HepG2 (cell line): ENCODE measurements at regions not wholly inside any gene's neighbourhood (a gene's known extent, or its start where the extent isn't known, plus 50 kb on each side); places are given as distances from the start of the nearest gene placed in this dataset.

Experiments used
- ATAC-seq: fragments of 200-7000 bp; cut with Tn5 transposase; 3 replicates; pipeline ENCODE4 v1.9.1; 2020; ENCODE audit warnings: mild to moderate bottlenecking, moderate library complexity
- BruUV-seq: library from RNA; stranded (reverse); fragments of 400-500 nt; replicated peaks from 2 replicates; lab custom pipeline; 2021; lab: Mats Ljungman, UMichigan
- CTCF ChIA-PET: fragments of 300-600 bp; formaldehyde crosslinking; extraction: SDS; loops from one replicate; lab custom pipeline; 2021; ENCODE audit warnings: low total read pairs, inconsistent platforms, low intra/inter-chr PET ratio; lab: Yijun Ruan, JAX
- POLR2A ChIA-PET: fragments of 350-600 bp; sonication (Branson Sonifier 250); formaldehyde crosslinking; loops from one replicate; lab custom pipeline; 2020; ENCODE audit warnings: antibody characterized with exemption, inconsistent platforms; lab: Yijun Ruan, JAX
- DNase-seq: peaks from one replicate; pipeline ENCODE4 v3.0.0-alpha.2; 2015; ENCODE audit warnings: low spot score
- FAIRE-seq: peaks from 3 replicates; lab custom pipeline; 2011; peaks lifted over from hg19 to GRCh38; lab: Jason Lieb, UNC
- H2AFZ ChIP-seq: one replicate; pipeline ENCODE4 v1.6.1; 2011; ENCODE audit warnings: low read length, inconsistent platforms
- H3K27ac ChIP-seq: fragments of 300-600 bp; 3 replicates; pipeline ENCODE4 v1.8.0; 2011; ENCODE audit warnings: mixed run types, mild to moderate bottlenecking, mixed read lengths, low read length, inconsistent platforms; ENCODE audit not compliant: insufficient read depth; ENCODE audit errors: extremely low read length
- H3K27me3 ChIP-seq, 2 experiments: fragments of 200-600 bp in 1 of 2; 2 replicates in 1 of 2; 3 replicates in 1 of 2; pipeline versions ENCODE4 v1.6.0 to v1.8.0; 2011; ENCODE audit warnings: low read length in 2 of 2, mild to moderate bottlenecking in 2 of 2, moderate library complexity in 2 of 2, inconsistent platforms in 1 of 2; ENCODE audit not compliant: insufficient read depth in 2 of 2, control insufficient read depth in 1 of 2
- H3K36me3 ChIP-seq, 2 experiments: fragments of 200-600 bp in 1 of 2; replicated peaks in 1 of 2; 2 replicates in 1 of 2; 3 replicates in 1 of 2; pipeline versions ENCODE4 v1.5.1 to v1.8.0; 2011; ENCODE audit warnings: low read length in 2 of 2, inconsistent platforms in 1 of 2; ENCODE audit not compliant: insufficient read depth in 2 of 2, control insufficient read depth in 1 of 2
- H3K4me1 ChIP-seq: 2 replicates; pipeline ENCODE4 v1.5.1; 2012; ENCODE audit warnings: low read length, inconsistent platforms; ENCODE audit not compliant: insufficient read depth
- H3K4me2 ChIP-seq: 2 replicates; pipeline ENCODE4 v1.6.0; 2011; ENCODE audit warnings: low read depth, low read length, inconsistent platforms
- H3K4me3 ChIP-seq, 3 experiments: fragments of 200-600 bp in 1 of 3; sonication (generic), shearing (Covaris generic) in 1 of 3; replicated peaks in 1 of 3; 2 replicates each; pipeline ENCODE4 v1.5.1; 2011 to 2016; ENCODE audit warnings: low read length in 3 of 3, inconsistent platforms in 2 of 3, low read depth in 2 of 3, mild to moderate bottlenecking in 2 of 3, control low read depth in 1 of 3, mixed read lengths in 1 of 3; ENCODE audit not compliant: insufficient read depth in 1 of 3
- H3K79me2 ChIP-seq: one replicate; pipeline ENCODE4 v1.6.1; 2011; ENCODE audit warnings: low read length, inconsistent platforms; ENCODE audit not compliant: insufficient read depth
- H3K9ac ChIP-seq: 2 replicates; pipeline ENCODE4 v1.6.0; 2011; ENCODE audit warnings: mild to moderate bottlenecking, low read depth, low read length, inconsistent platforms; ENCODE audit not compliant: insufficient read depth
- H3K9me3 ChIP-seq: 2 replicates; pipeline ENCODE4 v1.5.1; 2012; ENCODE audit warnings: mild to moderate bottlenecking, low read length
- H4K20me1 ChIP-seq: 2 replicates; pipeline ENCODE4 v1.6.0; 2011; ENCODE audit warnings: inconsistent platforms, mild to moderate bottlenecking, low read length, moderate library complexity; ENCODE audit not compliant: insufficient read depth
- GMEB1 ChIP-seq: sonication (generic); formaldehyde crosslinking; IDR thresholded peaks from 2 replicates; pipeline ENCODE4 v1.5.1; 2020; ENCODE audit warnings: missing genetic modification reagents, mild to moderate bottlenecking, borderline replicate concordance
- MAFK ChIP-seq, 2 experiments: IDR thresholded peaks in 1 of 2; conservative IDR thresholded peaks in 1 of 2; 2 replicates each; pipeline ENCODE4 v1.6.1; 2011; ENCODE audit warnings: improper control_type of control experiment in 2 of 2, low read length in 2 of 2
- MLX ChIP-seq: IDR thresholded peaks from 2 replicates; pipeline ENCODE4 v1.6.1; 2016
- THAP7 ChIP-seq: sonication (generic); formaldehyde crosslinking; IDR thresholded peaks from 2 replicates; pipeline ENCODE4 v1.8.1; 2023; ENCODE audit warnings: mild to moderate bottlenecking, missing genetic modification reagents
- TRIM22 ChIP-seq: fragments of 450-650 bp; IDR thresholded peaks from 2 replicates; pipeline ENCODE4 v1.6.1; 2017
- ZBTB7A ChIP-seq: sonication (generic); formaldehyde crosslinking; IDR thresholded peaks from 2 replicates; pipeline ENCODE4 v1.8.0; 2022; ENCODE audit warnings: mild to moderate bottlenecking, missing genetic modification reagents
- ZNF232 ChIP-seq: sonication (generic); formaldehyde crosslinking; IDR thresholded peaks from 2 replicates; pipeline ENCODE4 v1.4.0; 2020; ENCODE audit warnings: missing genetic modification reagents, borderline replicate concordance
- ZNF44 ChIP-seq: sonication (generic); formaldehyde crosslinking; IDR thresholded peaks from 2 replicates; pipeline ENCODE4 v1.5.1; 2020; ENCODE audit warnings: mild to moderate bottlenecking, missing genetic modification reagents
- ZNF687 ChIP-seq: sonication (generic); formaldehyde crosslinking; IDR thresholded peaks from 2 replicates; pipeline ENCODE4 v1.5.1; 2020; ENCODE audit warnings: mild to moderate bottlenecking, missing genetic modification reagents, moderate library complexity
- ZNF691 ChIP-seq: sonication (generic); formaldehyde crosslinking; IDR thresholded peaks from 2 replicates; pipeline ENCODE4 v1.4.0; 2020; ENCODE audit warnings: missing genetic modification reagents, low read depth, mild to moderate bottlenecking, borderline replicate concordance
- WGBS: methylation state at CpG from one replicate; pipeline ENCODE4 v1.1.6; 2017; ENCODE audit warnings: low lambda C conversion rate; 5-methylcytosine and 5-hydroxymethylcytosine counted together
- in situ Hi-C: cut with HindIII; loops from 2 replicates; pipeline ENCODE4 v1.10.0; 2017; ENCODE audit warnings: low pct_unique_long_range_greater_than_20kb; ENCODE audit not compliant: extremely low pct_ligation_motif_present
- intact Hi-C: fragments of 100-400 bp; cut with micrococcal nuclease; formaldehyde crosslinking; loops from one replicate; pipeline ENCODE4 v1.10.0; 2022; ENCODE audit not compliant: unreplicated experiment

- Histone ChIP-seq H3K36me3 (no peaks in the 10 kb centered on the region), H3K27me3 (no peaks in the 10 kb centered on the region), H3K4me2 (no peak overlapping the region), H3K9me3 (no peaks in the 10 kb centered on the region)
- WGBS: 31% methylated on average over 12 of the region's 12 CpGs
- POLR2A ChIA-PET: no interaction called here
- ATAC-seq: no peak
- no peak for FAIRE-seq
- TF ChIP-seq TRIM22 (no peak), ZBTB7A (CRISPR knock-in tag) (no peak), GMEB1 (CRISPR knock-in tag) (no peak), ZNF44 (no peak), MLX (CRISPR knock-in tag) (no peak), THAP7 (CRISPR knock-in tag) (no peak), MAFK (conservative IDR thresholded peaks at IDR 0.05 in 1 of 2, IDR thresholded peaks at IDR 0.05 in 1 of 2; ENCODE audit: low read length in 2 of 2) (no peak), ZNF687 (CRISPR knock-in tag) (no peak), ZNF232 (no peak), ZNF691 (CRISPR knock-in tag) (no peak)
- TF ChIP-seq, all 625 proteins: peak for 0
- no peaks in the 10 kb centered on the region for H4K20me1 ChIP-seq
- H3K4me1 ChIP-seq: no peaks in the 10 kb centered on the region
- H3K9ac ChIP-seq: no peak overlapping the region
- H2AFZ ChIP-seq: no peak overlapping the region
- no peak overlapping the region for H3K27ac ChIP-seq
- H3K79me2 ChIP-seq: no peaks in the 10 kb centered on the region
- intact Hi-C loops (no loop called here), in situ Hi-C loops (no loop called here)
- no peak overlapping the region for H3K4me3 ChIP-seq
- CTCF ChIA-PET: no interaction called here
- no peak for DNase-seq
- no TSS peak for BruUV-seq
Measured at GRCh38 chr12:17470460-17470859, 619.5 kb downstream of the RERGL start.
